ENCODE measurements at regions not wholly inside any gene's neighbourhood (a gene's known extent, or its start where the extent isn't known, plus 50 kb on each side); places are given as distances from the start of the nearest gene placed in this dataset.

DNA sequence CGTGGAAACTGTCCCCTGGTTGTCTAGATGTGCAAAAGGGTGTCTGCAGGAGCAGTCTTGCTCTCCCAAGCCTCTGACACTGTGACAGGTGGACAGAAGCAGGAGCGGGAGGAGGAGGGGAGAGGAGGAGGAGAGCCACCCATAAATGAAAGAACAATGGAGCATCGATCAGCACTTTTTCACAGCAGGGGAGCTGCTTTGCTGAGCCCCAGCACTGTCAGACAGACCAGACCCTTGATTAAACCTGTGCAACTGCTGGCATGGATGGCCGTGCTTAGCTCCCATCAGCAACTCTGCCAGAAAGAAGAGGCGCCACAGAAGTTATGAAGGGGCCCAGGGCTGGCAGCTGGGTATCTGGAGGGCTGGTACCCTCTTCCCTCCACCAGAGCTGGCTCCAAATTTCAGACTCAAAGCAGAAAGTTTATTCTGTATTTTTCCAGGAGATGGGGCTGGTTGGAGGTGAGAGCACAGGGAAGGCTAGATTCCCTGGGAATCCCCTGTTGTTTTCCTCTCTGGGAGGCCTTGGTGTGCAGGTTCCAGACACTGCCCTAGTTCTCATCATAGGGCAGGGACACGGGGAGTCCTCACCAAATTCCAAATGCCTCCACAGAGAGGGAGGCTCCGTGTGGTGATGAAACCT, 1192.2 kb downstream of the UQCRFS1 start:
- Histone ChIP-seq H3K36me3 (ENCODE audit: insufficient read depth) (no peaks in the 10 kb centered on the region), H3K4me3 (ENCODE audit: low read depth, low read length) (no peak overlapping the region), H3K27ac (ENCODE audit: low read depth) (no peak overlapping the region), H3K4me1 (ENCODE audit: insufficient read depth) (no peaks in the 10 kb centered on the region)
- no peak for DNase-seq (ENCODE audit: extremely low spot score)
- WGBS = 63% methylated on average over 7 of the region's 7 CpGs

DNA sequence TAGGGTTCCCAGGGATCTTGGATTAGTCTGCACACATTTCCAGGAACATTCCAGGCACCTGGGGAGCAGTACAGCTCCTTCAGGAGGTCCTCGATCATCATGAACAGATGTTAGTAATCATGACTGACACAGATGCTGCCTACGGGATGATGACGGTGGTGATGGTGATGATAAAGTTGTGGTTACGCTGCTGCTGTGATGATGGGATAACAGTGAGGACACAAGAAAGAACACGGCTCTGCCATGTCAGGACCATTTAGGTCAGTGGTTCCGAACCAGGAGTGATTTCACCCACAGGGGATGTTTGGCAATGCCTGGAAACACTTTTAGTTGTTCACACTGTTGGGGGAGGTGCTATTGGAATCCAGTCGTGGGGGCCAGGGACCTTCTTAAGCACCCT, 1193.0 kb downstream of the UQCRFS1 start:
- 71% methylated on average over 7 of the region's 7 CpGs for whole genome bisulfite sequencing
- no peak for DNase-seq (ENCODE audit: extremely low spot score)
- H3K27ac ChIP-seq (ENCODE audit: low read depth) = no peak overlapping the region

DNA sequence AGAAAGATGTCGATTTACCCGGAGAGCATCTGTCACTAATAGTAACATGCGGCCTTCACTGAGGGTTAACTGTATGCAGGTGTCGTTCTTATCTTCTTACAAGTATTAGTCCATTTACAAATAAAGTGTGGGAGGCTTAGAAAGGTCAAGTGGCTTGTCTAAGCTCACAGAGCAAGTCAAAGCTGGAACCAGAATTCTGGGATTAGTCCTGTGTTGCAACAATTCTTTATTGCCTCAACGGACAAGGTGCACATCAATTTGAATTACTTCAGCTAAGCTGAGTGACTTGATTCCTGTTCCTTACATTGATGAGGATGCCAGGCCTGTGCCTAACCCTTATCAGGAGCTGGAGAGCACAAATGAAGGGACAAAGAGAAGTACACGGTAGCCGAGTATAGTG, 1193.6 kb downstream of the UQCRFS1 start:
- Histone ChIP-seq H3K4me3 (ENCODE audit: low read depth, low read length) (no peak overlapping the region), H3K27ac (ENCODE audit: low read depth) (no peak overlapping the region), H3K4me1 (ENCODE audit: insufficient read depth) (no peaks in the 10 kb centered on the region), H3K36me3 (ENCODE audit: insufficient read depth) (no peaks in the 10 kb centered on the region)
- no peak for DNase-seq (ENCODE audit: extremely low spot score)
- WGBS = 72% methylated on average over 7 of the region's 7 CpGs

More for the DNA sequence above, 1193.0 kb downstream of the UQCRFS1 start:
- H3K4me3 ChIP-seq (ENCODE audit: low read depth, low read length) = no peak overlapping the region
- H3K36me3 ChIP-seq (ENCODE audit: insufficient read depth) = no peaks in the 10 kb centered on the region
- no peaks in the 10 kb centered on the region for H3K4me1 ChIP-seq (ENCODE audit: insufficient read depth)

DNA sequence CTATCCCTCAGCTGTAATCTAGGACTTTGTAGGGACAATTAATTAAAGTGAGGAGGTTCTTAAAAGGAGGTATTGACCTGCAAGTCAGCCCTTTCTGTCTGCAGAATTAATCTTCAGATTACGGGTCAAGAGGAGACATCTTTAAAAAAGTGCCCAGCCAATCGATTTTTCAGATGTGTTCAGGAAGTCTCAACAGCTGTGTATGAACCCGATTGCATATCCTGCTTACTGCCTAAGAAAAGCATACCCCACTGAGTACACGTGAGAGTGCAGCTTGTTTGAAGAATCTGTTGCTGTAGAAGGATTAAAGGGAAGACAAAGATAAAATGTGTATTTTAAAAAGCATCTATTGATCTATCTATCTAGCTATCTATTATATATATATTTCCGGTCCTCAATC, 1194.5 kb downstream of the UQCRFS1 start:
- no peak for DNase-seq (ENCODE audit: extremely low spot score)
- Histone ChIP-seq H3K36me3 (ENCODE audit: insufficient read depth) (no peaks in the 10 kb centered on the region), H3K27ac (ENCODE audit: low read depth) (no peak overlapping the region), H3K4me1 (ENCODE audit: insufficient read depth) (no peaks in the 10 kb centered on the region), H3K4me3 (ENCODE audit: low read depth, low read length) (no peak overlapping the region)
- WGBS = 50% methylated on average over 5 of the region's 5 CpGs

DNA sequence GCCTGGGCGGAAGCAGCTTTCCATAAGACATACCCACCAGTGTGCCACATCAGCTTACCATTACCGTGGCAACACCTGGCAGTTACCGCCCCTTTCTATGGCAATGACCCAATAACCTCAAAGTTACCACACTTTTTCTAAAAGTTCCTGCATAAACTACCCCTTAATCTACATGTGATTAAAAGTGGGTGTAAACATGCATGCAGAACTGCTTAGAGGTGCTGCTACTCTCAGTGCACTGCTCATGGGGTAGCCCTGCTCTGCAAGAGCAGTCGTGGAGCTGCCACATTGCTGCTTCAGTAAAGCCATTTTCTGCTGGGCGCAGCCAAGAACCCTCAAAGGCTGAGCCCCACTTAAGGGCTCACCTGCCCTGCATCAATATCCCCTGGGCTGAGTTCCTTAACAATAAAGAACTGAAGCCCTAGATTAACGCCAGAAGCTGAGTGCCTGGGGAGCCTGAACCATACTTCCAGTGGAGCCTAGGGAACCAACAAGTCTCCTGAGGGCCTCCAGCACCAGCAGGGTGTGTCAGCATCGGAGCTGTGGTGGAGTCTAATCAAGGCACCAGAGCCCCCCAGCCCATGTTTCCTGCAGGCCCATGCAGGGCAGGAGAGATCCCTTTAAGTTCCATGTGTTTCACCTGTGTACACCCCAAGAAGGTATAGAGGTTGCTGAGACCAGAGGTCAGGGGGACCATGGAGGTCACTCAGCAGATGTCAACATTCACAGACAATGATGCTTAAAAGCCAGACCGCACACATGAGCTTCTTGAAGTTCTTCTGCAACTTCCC, 1198.1 kb downstream of the UQCRFS1 start:
- DNase-seq (ENCODE audit: extremely low spot score) = no peak
- WGBS = 80% methylated on average over 8 of the region's 8 CpGs
- no peak overlapping the region for H3K27ac ChIP-seq (ENCODE audit: low read depth)

DNA sequence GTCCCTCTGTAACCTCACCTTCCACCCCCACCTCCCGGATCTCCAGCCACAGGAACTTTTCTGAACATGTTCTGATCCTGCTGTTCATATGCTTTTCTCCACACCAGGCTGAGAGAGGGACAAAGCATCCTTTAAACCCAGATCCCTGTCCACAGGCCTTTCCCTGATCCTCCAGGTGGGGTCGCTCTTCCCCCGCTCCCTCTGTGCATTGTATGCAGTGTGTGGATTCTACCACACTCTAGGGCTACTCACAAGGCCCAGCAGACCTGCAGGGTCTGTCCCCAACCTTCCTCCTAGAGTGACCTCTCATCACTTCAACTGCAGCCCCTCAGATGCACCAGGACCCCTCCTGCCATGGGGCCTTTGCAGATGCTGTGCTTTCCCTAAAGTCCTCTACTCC, 1200.6 kb downstream of the UQCRFS1 start:
- WGBS = 83% methylated on average over 3 of the region's 3 CpGs
- no peak for DNase-seq (ENCODE audit: extremely low spot score)
- H3K4me3 ChIP-seq (ENCODE audit: low read depth, low read length) = no peak overlapping the region
- H3K4me1 ChIP-seq (ENCODE audit: insufficient read depth) = no peaks in the 10 kb centered on the region
- no peaks in the 10 kb centered on the region for H3K36me3 ChIP-seq (ENCODE audit: insufficient read depth)
- no peak overlapping the region for H3K27ac ChIP-seq (ENCODE audit: low read depth)

More for the DNA sequence above, 1198.1 kb downstream of the UQCRFS1 start:
- H3K4me3 ChIP-seq (ENCODE audit: low read depth, low read length) = no peak overlapping the region
- no peaks in the 10 kb centered on the region for H3K36me3 ChIP-seq (ENCODE audit: insufficient read depth)
- no peaks in the 10 kb centered on the region for H3K4me1 ChIP-seq (ENCODE audit: insufficient read depth)

DNA sequence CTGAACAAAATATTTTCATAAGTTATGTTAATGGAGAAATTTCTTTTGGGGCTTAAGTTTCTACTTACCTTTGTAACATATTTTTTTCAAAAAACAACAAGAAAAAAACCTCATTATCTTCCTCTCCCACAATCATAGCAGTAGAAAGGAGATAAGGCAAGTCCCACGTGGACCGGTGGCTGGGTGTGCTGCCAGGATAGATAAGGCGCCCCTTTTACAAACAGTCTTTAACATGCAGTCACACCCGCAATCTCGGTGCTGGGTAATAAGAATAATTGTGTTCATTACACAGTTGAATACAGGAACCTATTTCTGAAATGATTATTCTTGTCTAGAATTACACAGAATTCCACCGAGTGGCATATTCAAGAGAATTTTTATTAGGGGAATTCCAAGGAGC, 1202.3 kb downstream of the UQCRFS1 start:
- no peak for DNase-seq (ENCODE audit: extremely low spot score)
- 47% methylated on average over 6 of the region's 6 CpGs for WGBS
- no peak overlapping the region for H3K4me3 ChIP-seq (ENCODE audit: low read depth, low read length)
- H3K27ac ChIP-seq (ENCODE audit: low read depth) = no peak overlapping the region
- no peaks in the 10 kb centered on the region for H3K36me3 ChIP-seq (ENCODE audit: insufficient read depth)
- no peaks in the 10 kb centered on the region for H3K4me1 ChIP-seq (ENCODE audit: insufficient read depth)

DNA sequence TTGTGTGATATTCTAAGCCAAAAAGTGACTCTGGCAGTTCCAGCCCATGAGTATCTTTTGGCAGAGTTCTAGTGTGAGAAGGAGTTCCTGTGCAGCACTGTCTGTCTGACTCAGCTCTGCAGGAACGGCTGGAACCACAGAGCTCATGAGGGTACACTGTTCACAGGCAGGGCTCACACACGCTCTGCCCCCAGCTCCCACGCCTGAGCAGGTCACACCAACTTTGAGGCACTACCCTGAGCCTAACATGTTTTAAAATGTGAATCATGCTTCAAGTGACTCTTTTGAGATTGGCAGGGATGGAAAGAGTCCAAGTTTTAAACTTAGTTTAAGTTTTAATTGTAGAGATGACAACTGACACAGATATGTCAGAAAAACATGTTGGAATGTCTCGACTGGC, 1203.3 kb downstream of the UQCRFS1 start:
- Histone ChIP-seq H3K4me1 (ENCODE audit: insufficient read depth) (no peaks in the 10 kb centered on the region), H3K36me3 (ENCODE audit: insufficient read depth) (no peaks in the 10 kb centered on the region), H3K4me3 (ENCODE audit: low read depth, low read length) (no peak overlapping the region), H3K27ac (ENCODE audit: low read depth) (no peak overlapping the region)
- WGBS = 48% methylated on average over 4 of the region's 4 CpGs
- peak; percentile 1 for DNase-seq (ENCODE audit: extremely low spot score)

DNA sequence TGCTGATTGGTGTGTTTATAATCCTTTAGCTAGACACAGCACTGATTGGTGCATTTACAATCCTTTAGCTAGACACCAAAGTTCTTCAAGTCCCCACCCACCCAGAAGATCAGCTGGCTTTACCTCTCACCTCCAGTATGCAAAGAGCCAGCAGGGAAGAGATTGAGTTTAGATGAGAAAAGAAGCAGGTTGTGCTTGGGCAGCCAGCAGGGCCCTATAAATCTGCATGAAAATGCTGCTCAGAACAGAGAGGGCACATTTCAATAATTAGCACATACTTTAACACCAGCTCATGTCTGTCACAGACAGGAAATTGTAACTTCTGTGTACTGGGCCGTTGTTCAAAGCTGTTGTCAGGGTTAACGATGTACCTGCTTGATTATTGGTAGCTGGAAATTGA, 1204.3 kb downstream of the UQCRFS1 start:
- Histone ChIP-seq H3K36me3 (ENCODE audit: insufficient read depth) (no peaks in the 10 kb centered on the region), H3K27ac (ENCODE audit: low read depth) (no peak overlapping the region), H3K4me1 (ENCODE audit: insufficient read depth) (no peaks in the 10 kb centered on the region), H3K4me3 (ENCODE audit: low read depth, low read length) (no peak overlapping the region)
- no peak for DNase-seq (ENCODE audit: extremely low spot score)
- 79% methylated on average over 2 of the region's 2 CpGs for WGBS

DNA sequence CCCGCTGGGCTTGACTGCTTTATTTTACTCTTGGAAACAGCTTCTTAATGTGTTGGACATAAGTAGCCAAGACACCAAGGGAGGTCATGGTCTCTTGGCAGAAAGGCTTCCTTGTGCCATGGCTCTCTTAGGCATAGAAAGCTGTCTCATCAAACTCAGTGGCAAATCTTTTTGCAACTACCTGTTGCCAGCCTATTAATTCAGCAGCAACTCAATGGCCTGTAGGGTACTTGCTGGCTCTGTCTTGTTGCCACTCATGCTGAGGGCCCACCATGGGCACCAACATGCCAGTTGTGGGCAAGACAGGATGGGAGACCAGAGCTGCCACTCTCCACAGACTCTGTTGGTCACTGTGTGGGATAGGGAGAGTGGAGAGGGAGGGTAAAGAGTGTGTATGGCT, 1209.4 kb downstream of the UQCRFS1 start:
- Histone ChIP-seq H3K4me1 (ENCODE audit: insufficient read depth) (no peaks in the 10 kb centered on the region), H3K36me3 (ENCODE audit: insufficient read depth) (no peaks in the 10 kb centered on the region), H3K27ac (ENCODE audit: low read depth) (no peak overlapping the region), H3K4me3 (ENCODE audit: low read depth, low read length) (no peak overlapping the region)
- no peak for DNase-seq (ENCODE audit: extremely low spot score)
- 95% methylated on average over 1 of the region's 1 CpG for WGBS

DNA sequence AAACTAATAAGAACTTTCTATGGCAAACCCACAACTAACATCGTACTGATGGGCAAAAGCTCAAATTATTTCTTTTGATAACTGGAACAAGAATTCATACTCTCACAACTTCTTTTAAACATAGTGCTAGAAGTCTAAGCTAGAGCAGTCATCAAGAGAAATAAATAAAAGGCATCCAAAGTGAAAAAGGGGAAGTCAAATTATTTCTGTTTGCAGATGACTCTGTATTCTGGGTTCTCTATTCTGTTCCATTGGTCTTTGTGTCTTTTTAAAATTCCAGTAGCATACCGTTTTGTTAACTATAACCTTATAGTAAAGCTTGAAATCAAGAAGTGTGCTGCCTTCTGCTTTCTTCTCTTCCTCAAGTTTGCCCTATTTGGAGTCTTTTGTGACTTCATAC, 1215.9 kb downstream of the UQCRFS1 start:
- H3K27ac ChIP-seq (ENCODE audit: low read depth) = no peak overlapping the region
- H3K36me3 ChIP-seq (ENCODE audit: insufficient read depth) = no peaks in the 10 kb centered on the region
- no peaks in the 10 kb centered on the region for H3K4me1 ChIP-seq (ENCODE audit: insufficient read depth)
- H3K4me3 ChIP-seq (ENCODE audit: low read depth, low read length) = no peak overlapping the region
- DNase-seq (ENCODE audit: extremely low spot score) = no peak
- WGBS = 68% methylated on average over 2 of the region's 2 CpGs

DNA sequence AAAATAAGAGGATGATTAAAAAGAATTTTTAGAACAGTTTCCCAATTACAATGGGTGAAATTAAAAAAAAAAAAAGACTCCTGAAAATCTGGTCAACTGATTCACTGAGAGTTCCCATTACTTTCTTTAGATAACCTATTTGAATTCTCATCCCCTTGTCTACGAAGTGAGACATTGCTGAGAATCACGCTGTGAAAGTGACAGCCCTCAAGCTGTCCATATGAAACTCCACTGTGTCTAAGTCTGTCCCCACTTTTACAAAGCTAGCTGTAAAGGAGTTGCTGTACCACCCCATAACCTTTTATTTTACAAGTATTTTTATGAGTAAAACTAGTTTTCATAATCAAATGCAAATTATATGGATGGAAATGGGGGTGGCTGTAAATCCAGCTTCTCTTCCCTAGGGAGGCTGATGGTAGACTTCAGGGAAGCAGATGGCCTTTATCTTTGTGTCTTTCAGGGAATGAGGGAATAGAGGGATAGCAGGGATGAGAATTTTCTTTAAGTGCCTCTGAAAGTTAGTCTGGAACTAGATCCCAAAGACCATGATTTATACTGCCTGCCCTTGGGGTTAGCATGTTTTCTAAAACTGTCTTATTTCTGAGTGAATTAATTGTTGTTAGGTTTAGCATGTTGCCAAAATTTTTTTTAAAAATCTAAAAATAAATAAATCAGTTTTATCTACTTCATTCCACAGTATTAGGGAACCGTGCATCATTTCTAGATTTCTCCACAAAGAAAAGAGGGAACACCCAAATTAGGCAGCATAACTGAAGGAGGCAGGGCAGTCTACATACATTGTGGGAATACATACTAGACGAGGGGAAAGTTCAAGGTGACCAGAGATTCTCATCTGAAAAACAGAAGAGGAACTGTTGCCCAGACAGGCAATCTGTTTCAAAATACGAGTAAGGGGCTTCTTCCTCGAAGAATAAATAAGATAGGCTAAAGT, 1219.1 kb downstream of the UQCRFS1 start:
- Histone ChIP-seq H3K4me3 (ENCODE audit: low read depth, low read length) (no peak overlapping the region), H3K27ac (ENCODE audit: low read depth) (no peak overlapping the region), H3K36me3 (ENCODE audit: insufficient read depth) (no peaks in the 10 kb centered on the region), H3K4me1 (ENCODE audit: insufficient read depth) (no peaks in the 10 kb centered on the region)
- 58% methylated on average over 6 of the region's 6 CpGs for WGBS
- peak; percentile 6 for DNase-seq (ENCODE audit: extremely low spot score)

DNA sequence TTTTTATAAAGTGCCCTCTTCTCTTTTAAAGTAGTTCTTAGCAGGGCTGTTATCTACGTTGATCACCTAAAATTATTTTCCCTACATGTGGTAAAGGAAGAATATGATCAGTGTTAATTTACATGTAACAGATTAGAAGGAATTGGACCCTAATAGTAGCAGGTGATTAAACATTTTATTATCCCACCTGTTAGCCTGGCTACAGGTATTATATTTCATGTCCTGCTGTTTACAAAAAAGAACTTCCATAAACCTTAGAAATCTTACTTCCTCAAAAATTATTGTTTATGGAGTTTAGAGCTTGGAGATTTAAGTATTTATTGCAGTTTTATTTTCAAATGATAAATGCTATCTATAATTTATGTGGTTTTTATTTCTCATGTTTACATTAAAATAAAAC, 1226.7 kb downstream of the UQCRFS1 start:
- Histone ChIP-seq H3K27ac (ENCODE audit: low read depth) (no peak overlapping the region), H3K36me3 (ENCODE audit: insufficient read depth) (no peaks in the 10 kb centered on the region), H3K4me3 (ENCODE audit: low read depth, low read length) (no peak overlapping the region), H3K4me1 (ENCODE audit: insufficient read depth) (no peaks in the 10 kb centered on the region)
- no peak for DNase-seq (ENCODE audit: extremely low spot score)
- 69% methylated on average over 1 of the region's 1 CpG for WGBS
